ENCODE measurements at regions not wholly inside any gene's neighbourhood (a gene's known extent, or its start where the extent isn't known, plus 50 kb on each side); places are given as distances from the start of the nearest gene placed in this dataset.
"Not testable (repeated sequence)": the region's sequence is repeated elsewhere in the genome, so short reads cannot be mapped to it uniquely, and the experiment has no call there.

GRCh38 chr9:82750411-82750913 is 312.5 kb downstream of the RASEF start:
- DNase-seq, result no peak

- DNase-seq, result no peak
These were observed 305.0 kb downstream of the RASEF start for GRCh38 chr9:82757924-82758323.

GRCh38 chr9:82761027-82761426 is 301.9 kb downstream of the RASEF start:
- DNase-seq, result no peak

- DNase-seq, result no peak
These were observed 301.0 kb downstream of the RASEF start for GRCh38 chr9:82761956-82762355.

- no peak for DNase-seq
These were observed 299.3 kb downstream of the RASEF start for GRCh38 chr9:82763656-82764055.

- no peak for DNase-seq
These were observed 298.8 kb downstream of the RASEF start for GRCh38 chr9:82764061-82764668.

GRCh38 chr9:82774707-82775231 is 288.2 kb downstream of the RASEF start:
- not testable (repeated sequence) for DNase-seq

- DNase-seq, result no peak
These were observed 286.4 kb downstream of the RASEF start for GRCh38 chr9:82776508-82776907.

GRCh38 chr9:82777366-82777765 is 285.6 kb downstream of the RASEF start:
- DNase-seq, result no peak

- not testable (repeated sequence) for DNase-seq
These were observed 284.0 kb downstream of the RASEF start for GRCh38 chr9:82778923-82779322.

GRCh38 chr9:82780017-82780416 is 282.9 kb downstream of the RASEF start:
- DNase-seq, result no peak

- DNase-seq, result no peak
These were observed 281.0 kb downstream of the RASEF start for GRCh38 chr9:82781921-82782392.

GRCh38 chr9:82783045-82783444 is 279.9 kb downstream of the RASEF start:
- no peak for DNase-seq

GRCh38 chr9:82784589-82784988 is 278.4 kb downstream of the RASEF start:
- no peak for DNase-seq

- no peak for DNase-seq
These were observed 273.7 kb downstream of the RASEF start for GRCh38 chr9:82789155-82789824.

- no peak for DNase-seq
These were observed 272.1 kb downstream of the RASEF start for GRCh38 chr9:82790875-82791274.

GRCh38 chr9:82791692-82792091 is 271.2 kb downstream of the RASEF start:
- DNase-seq, result no peak

- peak; percentile 33 for DNase-seq
These were observed 265.4 kb downstream of the RASEF start for GRCh38 chr9:82797534-82797933.

- DNase-seq, result no peak
These were observed 263.7 kb downstream of the RASEF start for GRCh38 chr9:82799286-82799685.

GRCh38 chr9:82805027-82805426 is 257.9 kb downstream of the RASEF start:
- no peak for DNase-seq

- no peak for DNase-seq
These were observed 254.5 kb downstream of the RASEF start for GRCh38 chr9:82808478-82808877.

- DNase-seq, result no peak
These were observed 252.0 kb downstream of the RASEF start for GRCh38 chr9:82810915-82811314.

- no peak for DNase-seq
These were observed 243.7 kb downstream of the RASEF start for GRCh38 chr9:82819260-82819659.

GRCh38 chr9:82820186-82820585 is 242.8 kb downstream of the RASEF start:
- DNase-seq, result no peak
